Stimulated activated CD8-positive, alpha-beta memory T cell treated with anti-CD3 and anti-CD28 coated beads, Interleukin-4, amount 100 ng/mL, for 4 hours (primary cell): ENCODE measurements at regions not wholly inside any gene's neighbourhood (a gene's known extent, or its start where the extent isn't known, plus 50 kb on each side); places are given as distances from the start of the nearest gene placed in this dataset.

Experiments used
- DNase-seq, 2 donors: peaks; one replicate each; pipeline ENCODE4 v3.0.0-alpha.2; 2020; ENCODE audit warnings: low read depth in 2 of 2, low spot score in 1 of 2

GRCh38 chr2:176501617-176502016, 232.4 kb downstream of the MTX2 start:
- no peak for DNase-seq

- DNase-seq, result no peak
These were observed 233.4 kb downstream of the MTX2 start for GRCh38 chr2:176502619-176503018.

GRCh38 chr2:176503776-176504175, 234.5 kb downstream of the MTX2 start:
- DNase-seq, result no peak

GRCh38 chr2:176504440-176504839, 235.2 kb downstream of the MTX2 start:
- no peak for DNase-seq

GRCh38 chr2:176507786-176508185, 238.5 kb downstream of the MTX2 start:
- DNase-seq, result no peak

GRCh38 chr2:176508374-176508773, 239.1 kb downstream of the MTX2 start:
- DNase-seq, result no peak

- DNase-seq, result no peak
These were observed 239.9 kb downstream of the MTX2 start for GRCh38 chr2:176508984-176509740.

GRCh38 chr2:176514276-176514675, 245.0 kb downstream of the MTX2 start:
- no peak for DNase-seq

GRCh38 chr2:176514805-176515500, 245.7 kb downstream of the MTX2 start:
- DNase-seq, result no peak

GRCh38 chr2:176516051-176516602, 246.9 kb downstream of the MTX2 start:
- no peak for DNase-seq

GRCh38 chr2:176518823-176519222, 249.6 kb downstream of the MTX2 start:
- no peak for DNase-seq

- no peak for DNase-seq
These were observed 252.8 kb downstream of the MTX2 start for GRCh38 chr2:176521878-176522670.

GRCh38 chr2:176525086-176525485, 255.8 kb downstream of the MTX2 start:
- no peak for DNase-seq

- DNase-seq, result no peak
These were observed 258.0 kb downstream of the MTX2 start for GRCh38 chr2:176526995-176527901.

- no peak for DNase-seq
These were observed 262.4 kb downstream of the MTX2 start for GRCh38 chr2:176531608-176532007.

- no peak for DNase-seq
These were observed 264.4 kb downstream of the MTX2 start for GRCh38 chr2:176533505-176534193.

- no peak for DNase-seq
These were observed 265.7 kb downstream of the MTX2 start for GRCh38 chr2:176534798-176535466.

- no peak for DNase-seq
These were observed 266.3 kb downstream of the MTX2 start for GRCh38 chr2:176535467-176536113.
